ENCODE measurements at regions not wholly inside any gene's neighbourhood (a gene's known extent, or its start where the extent isn't known, plus 50 kb on each side); places are given as distances from the start of the nearest gene placed in this dataset.

GRCh38 chr1:188367661-188368060 is 1538.9 kb downstream of the PLA2G4A start:
- no peak for DNase-seq

- no peak for DNase-seq
Observed at GRCh38 chr1:188371295-188371806, 1542.6 kb downstream of the PLA2G4A start.

GRCh38 chr1:188372821-188373220 is 1544.1 kb downstream of the PLA2G4A start:
- DNase-seq: no peak

GRCh38 chr1:188382851-188383250 is 1554.1 kb downstream of the PLA2G4A start:
- no peak for DNase-seq

- no peak for DNase-seq
Observed at GRCh38 chr1:188386161-188386560, 1557.4 kb downstream of the PLA2G4A start.

GRCh38 chr1:188386666-188387065 is 1557.9 kb downstream of the PLA2G4A start:
- no peak for DNase-seq

GRCh38 chr1:188394677-188395076 is 1565.9 kb downstream of the PLA2G4A start:
- no peak for DNase-seq

GRCh38 chr1:188397521-188397920 is 1568.8 kb downstream of the PLA2G4A start:
- DNase-seq: no peak

GRCh38 chr1:188402986-188403385 is 1574.2 kb downstream of the PLA2G4A start:
- no peak for DNase-seq

GRCh38 chr1:188406636-188407035 is 1577.9 kb downstream of the PLA2G4A start:
- no peak for DNase-seq

- DNase-seq: no peak
Observed at GRCh38 chr1:188420177-188420576, 1591.4 kb downstream of the PLA2G4A start.

GRCh38 chr1:188423073-188423472 is 1594.3 kb downstream of the PLA2G4A start:
- no peak for DNase-seq

GRCh38 chr1:188424176-188424575 is 1595.4 kb downstream of the PLA2G4A start:
- no peak for DNase-seq

GRCh38 chr1:188425687-188426086 is 1596.9 kb downstream of the PLA2G4A start:
- DNase-seq: no peak

GRCh38 chr1:188426561-188426960 is 1597.8 kb downstream of the PLA2G4A start:
- DNase-seq: no peak

GRCh38 chr1:188427642-188428041 is 1598.9 kb downstream of the PLA2G4A start:
- DNase-seq: no peak

- DNase-seq: no peak
Observed at GRCh38 chr1:188429386-188429785, 1600.6 kb downstream of the PLA2G4A start.

- no peak for DNase-seq
Observed at GRCh38 chr1:188432427-188432826, 1603.7 kb downstream of the PLA2G4A start.

- DNase-seq: no peak
Observed at GRCh38 chr1:188433425-188433824, 1604.7 kb downstream of the PLA2G4A start.

- no peak for DNase-seq
Observed at GRCh38 chr1:188444526-188444925, 1615.8 kb downstream of the PLA2G4A start.

- no peak for DNase-seq
Observed at GRCh38 chr1:188462837-188463236, 1634.1 kb downstream of the PLA2G4A start.

- no peak for DNase-seq
Observed at GRCh38 chr1:188463919-188464318, 1635.2 kb downstream of the PLA2G4A start.

GRCh38 chr1:188466539-188466938 is 1637.8 kb downstream of the PLA2G4A start:
- DNase-seq: no peak

GRCh38 chr1:188476606-188477005 is 1647.9 kb downstream of the PLA2G4A start:
- no peak for DNase-seq

GRCh38 chr1:188489336-188490112 is 1660.8 kb downstream of the PLA2G4A start:
- no peak for DNase-seq

Data from central memory CD4-positive, alpha-beta T cell (primary cell).